Fibroblast of lung (primary cell): ENCODE measurements at regions not wholly inside any gene's neighbourhood (a gene's known extent, or its start where the extent isn't known, plus 50 kb on each side); places are given as distances from the start of the nearest gene placed in this dataset.

Experiments
- DNase-seq, 2 donors: peaks; one replicate each; pipeline versions ENCODE4 v3.0.0 to v3.0.0-alpha.2; 2010; ENCODE audit warnings: low read depth in 2 of 2
- H2AFZ ChIP-seq: 2 replicates; pipeline ENCODE4 v1.5.1; 2012; ENCODE audit warnings: low read length, control low read depth, inconsistent platforms
- H3K27ac ChIP-seq: 2 replicates; pipeline ENCODE4 v1.5.1; 2011; ENCODE audit warnings: low read length, control low read depth; ENCODE audit not compliant: insufficient read depth
- H3K27me3 ChIP-seq: 2 replicates; pipeline ENCODE4 v1.5.1; 2011; ENCODE audit warnings: mild to moderate bottlenecking, low read length; ENCODE audit not compliant: control insufficient read depth, insufficient read depth
- H3K36me3 ChIP-seq: 2 replicates; pipeline ENCODE4 v1.5.1; 2011; ENCODE audit warnings: low read length; ENCODE audit not compliant: control insufficient read depth, insufficient read depth
- H3K4me1 ChIP-seq: 2 replicates; pipeline ENCODE4 v1.5.1; 2011; ENCODE audit warnings: low read length; ENCODE audit not compliant: control insufficient read depth, insufficient read depth; ENCODE audit errors: extremely low read depth
- H3K4me2 ChIP-seq: 2 replicates; pipeline ENCODE4 v1.5.1; 2011; ENCODE audit warnings: low read length, control low read depth; ENCODE audit not compliant: insufficient read depth; ENCODE audit errors: extremely low read depth
- H3K4me3 ChIP-seq, 4 experiments: fragments of 200-600 bp in 1 of 4; sonication (generic) in 1 of 4; replicated peaks in 1 of 4; 2 replicates each; pipeline ENCODE4 v1.5.1; 2011 to 2016; ENCODE audit warnings: low read length in 4 of 4, low read depth in 3 of 4, mild to moderate bottlenecking in 3 of 4, control low read depth in 2 of 4, inconsistent platforms in 1 of 4, mixed read lengths in 1 of 4; ENCODE audit not compliant: insufficient read depth in 1 of 4; ENCODE audit errors: control extremely low read depth in 1 of 4
- H3K79me2 ChIP-seq: 2 replicates; pipeline ENCODE4 v1.5.1; 2012; ENCODE audit warnings: mild to moderate bottlenecking, low read length, inconsistent platforms; ENCODE audit not compliant: control insufficient read depth, insufficient read depth
- H3K9ac ChIP-seq: 2 replicates; pipeline ENCODE4 v1.5.1; 2011; ENCODE audit warnings: mild to moderate bottlenecking, low read length, control low read depth; ENCODE audit not compliant: insufficient read depth
- H3K9me3 ChIP-seq: 2 replicates; pipeline ENCODE4 v1.5.1; 2012; ENCODE audit warnings: low read depth, low read length; ENCODE audit not compliant: control insufficient read depth, insufficient read depth
- H4K20me1 ChIP-seq: 2 replicates; pipeline ENCODE4 v1.5.1; 2011; ENCODE audit warnings: low read length; ENCODE audit not compliant: control insufficient read depth, insufficient read depth; ENCODE audit errors: extremely low read depth
- EZH2 ChIP-seq: IDR thresholded peaks from 2 replicates; pipeline ENCODE4 v1.5.1; 2012; ENCODE audit warnings: low read length, control low read depth, mild to moderate bottlenecking; ENCODE audit errors: missing control alignments
- TF ChIP-seq, protein P1 (sequence below), 2 donors: IDR thresholded peaks in 1 of 2; conservative IDR thresholded peaks in 1 of 2; 1 replicate in 1 of 2; 2 replicates in 1 of 2; pipeline ENCODE4 v1.5.1; 2011 to 2012; ENCODE audit warnings: low read length in 2 of 2, control low read depth in 1 of 2, inconsistent platforms in 1 of 2, low read depth in 1 of 2, mild to moderate bottlenecking in 1 of 2

DNA sequence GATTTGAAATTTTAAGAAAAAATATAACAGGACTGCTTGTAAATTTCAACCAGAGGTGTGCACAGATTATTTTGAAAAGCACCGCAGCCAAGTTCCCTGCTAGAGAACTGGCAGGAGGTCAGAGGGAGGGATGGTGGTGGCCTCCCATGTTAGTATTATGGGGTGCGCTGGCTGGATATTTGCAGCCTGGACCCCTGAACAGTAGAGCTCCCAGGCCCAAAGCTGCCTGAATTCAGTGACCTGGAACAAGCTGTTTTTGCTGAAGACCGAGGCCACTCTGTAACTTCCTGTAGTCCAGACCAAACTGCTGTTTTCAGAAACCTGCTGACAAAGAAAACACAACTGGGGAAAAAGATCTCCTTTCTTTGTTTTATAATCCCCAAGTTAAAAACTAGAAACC, 314.3 kb downstream of the TNS1 start:
- TF ChIP-seq, protein P1, sequence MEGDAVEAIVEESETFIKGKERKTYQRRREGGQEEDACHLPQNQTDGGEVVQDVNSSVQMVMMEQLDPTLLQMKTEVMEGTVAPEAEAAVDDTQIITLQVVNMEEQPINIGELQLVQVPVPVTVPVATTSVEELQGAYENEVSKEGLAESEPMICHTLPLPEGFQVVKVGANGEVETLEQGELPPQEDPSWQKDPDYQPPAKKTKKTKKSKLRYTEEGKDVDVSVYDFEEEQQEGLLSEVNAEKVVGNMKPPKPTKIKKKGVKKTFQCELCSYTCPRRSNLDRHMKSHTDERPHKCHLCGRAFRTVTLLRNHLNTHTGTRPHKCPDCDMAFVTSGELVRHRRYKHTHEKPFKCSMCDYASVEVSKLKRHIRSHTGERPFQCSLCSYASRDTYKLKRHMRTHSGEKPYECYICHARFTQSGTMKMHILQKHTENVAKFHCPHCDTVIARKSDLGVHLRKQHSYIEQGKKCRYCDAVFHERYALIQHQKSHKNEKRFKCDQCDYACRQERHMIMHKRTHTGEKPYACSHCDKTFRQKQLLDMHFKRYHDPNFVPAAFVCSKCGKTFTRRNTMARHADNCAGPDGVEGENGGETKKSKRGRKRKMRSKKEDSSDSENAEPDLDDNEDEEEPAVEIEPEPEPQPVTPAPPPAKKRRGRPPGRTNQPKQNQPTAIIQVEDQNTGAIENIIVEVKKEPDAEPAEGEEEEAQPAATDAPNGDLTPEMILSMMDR (conservative IDR thresholded peaks at IDR 0.05 in 1 of 2, IDR thresholded peaks at IDR 0.05 in 1 of 2; ENCODE audit: low read depth in 1 of 2, low read length in 2 of 2) = no peak
- TF ChIP-seq EZH2 = no peak

DNA sequence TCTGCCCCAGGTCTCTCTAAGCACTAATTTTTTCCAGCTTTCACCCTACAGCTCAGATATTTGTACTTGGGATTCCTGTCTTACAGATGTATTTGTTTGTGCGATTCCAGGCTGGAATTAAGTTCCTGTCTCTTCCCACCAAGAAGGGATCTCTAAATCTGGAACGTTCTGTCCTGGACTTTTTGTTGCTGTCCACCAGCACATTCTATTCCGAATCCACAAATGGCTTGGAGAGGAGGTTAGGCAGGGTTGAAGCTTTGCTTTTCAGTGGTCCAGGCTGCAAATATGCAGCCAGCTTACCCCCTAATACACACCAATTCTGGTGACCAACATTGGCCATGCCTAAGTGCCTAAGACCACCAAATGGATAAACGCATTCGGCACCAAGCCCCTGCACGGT, 315.0 kb downstream of the TNS1 start:
- no peaks in the 10 kb centered on the region for H3K36me3 ChIP-seq
- H3K4me1 ChIP-seq = peaks cover 13% of the 10 kb centered on the region
- H3K9me3 ChIP-seq = no peaks in the 10 kb centered on the region
- H2AFZ ChIP-seq = no peak overlapping the region
- no peak overlapping the region for H3K27ac ChIP-seq
- H3K4me2 ChIP-seq = no peak overlapping the region
- TF ChIP-seq, protein P1 (conservative IDR thresholded peaks at IDR 0.05 in 1 of 2, IDR thresholded peaks at IDR 0.05 in 1 of 2; ENCODE audit: low read depth in 1 of 2, low read length in 2 of 2) = no peak
- TF ChIP-seq EZH2 = no peak
- H3K4me3 ChIP-seq = no peak overlapping the region
- peaks cover 7% of the 10 kb centered on the region for H3K27me3 ChIP-seq
- H3K9ac ChIP-seq = no peak overlapping the region
- H4K20me1 ChIP-seq = no peaks in the 10 kb centered on the region
- DNase-seq = no peak
- no peaks in the 10 kb centered on the region for H3K79me2 ChIP-seq

More for the DNA sequence above, 314.3 kb downstream of the TNS1 start:
- H3K9me3 ChIP-seq = no peaks in the 10 kb centered on the region
- no peaks in the 10 kb centered on the region for H3K36me3 ChIP-seq
- H3K4me3 ChIP-seq = no peak overlapping the region
- no peak overlapping the region for H3K4me2 ChIP-seq
- H4K20me1 ChIP-seq = no peaks in the 10 kb centered on the region
- peaks cover 13% of the 10 kb centered on the region for H3K4me1 ChIP-seq
- H3K79me2 ChIP-seq = no peaks in the 10 kb centered on the region
- H3K9ac ChIP-seq = no peak overlapping the region
- no peak for DNase-seq
- H2AFZ ChIP-seq = no peak overlapping the region
- peaks cover 7% of the 10 kb centered on the region for H3K27me3 ChIP-seq
- H3K27ac ChIP-seq = no peak overlapping the region

DNA sequence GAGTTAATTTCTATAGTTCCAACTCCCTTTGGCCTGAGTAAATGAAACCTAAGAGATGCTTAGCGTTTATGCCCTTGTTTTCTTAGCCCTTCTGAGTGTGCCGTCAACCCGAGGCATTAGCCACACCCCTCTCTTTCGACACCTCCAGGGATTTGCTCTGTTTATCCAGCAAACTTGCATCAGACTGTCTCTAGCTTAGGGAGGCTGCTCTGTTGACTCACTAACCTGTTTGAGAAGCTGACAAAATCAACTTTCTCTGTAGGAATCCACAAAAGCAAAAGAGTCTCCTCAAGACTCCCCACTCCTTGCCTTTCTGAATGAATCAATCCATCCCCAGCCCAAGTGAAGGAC, 317.6 kb downstream of the TNS1 start:
- H3K36me3 ChIP-seq = no peaks in the 10 kb centered on the region
- no peak overlapping the region for H3K4me3 ChIP-seq
- H3K79me2 ChIP-seq = no peaks in the 10 kb centered on the region
- no peak overlapping the region for H3K9ac ChIP-seq
- peak; percentile 82 to 93 for DNase-seq
- no peak overlapping the region for H2AFZ ChIP-seq
- H3K27me3 ChIP-seq = peaks cover 7% of the 10 kb centered on the region
- H4K20me1 ChIP-seq = no peaks in the 10 kb centered on the region
- TF ChIP-seq, protein P1 (conservative IDR thresholded peaks at IDR 0.05 in 1 of 2, IDR thresholded peaks at IDR 0.05 in 1 of 2; ENCODE audit: low read depth in 1 of 2, low read length in 2 of 2) = no peak
- TF ChIP-seq EZH2 = no peak
- H3K4me1 ChIP-seq = peaks cover 6% of the 10 kb centered on the region
- no peak overlapping the region for H3K27ac ChIP-seq
- no peak overlapping the region for H3K4me2 ChIP-seq
- H3K9me3 ChIP-seq = no peaks in the 10 kb centered on the region
